PC-9 (cell line): ENCODE measurements at regions not wholly inside any gene's neighbourhood (a gene's known extent, or its start where the extent isn't known, plus 50 kb on each side); places are given as distances from the start of the nearest gene placed in this dataset.

Source experiments
- EZH2 ChIP-seq: fragments of 200-600 bp; sonication (generic); IDR thresholded peaks from 2 replicates; pipeline ENCODE4 v1.8.0; 2017; ENCODE audit warnings: antibody characterized with exemption, low read depth
- TF ChIP-seq, protein P1 (sequence below): fragments of 200-600 bp; sonication (generic); conservative IDR thresholded peaks from 2 replicates; pipeline ENCODE4 v1.6.1; 2017; ENCODE audit warnings: mixed run types, antibody characterized with exemption, mild to moderate bottlenecking, moderate library complexity

DNA sequence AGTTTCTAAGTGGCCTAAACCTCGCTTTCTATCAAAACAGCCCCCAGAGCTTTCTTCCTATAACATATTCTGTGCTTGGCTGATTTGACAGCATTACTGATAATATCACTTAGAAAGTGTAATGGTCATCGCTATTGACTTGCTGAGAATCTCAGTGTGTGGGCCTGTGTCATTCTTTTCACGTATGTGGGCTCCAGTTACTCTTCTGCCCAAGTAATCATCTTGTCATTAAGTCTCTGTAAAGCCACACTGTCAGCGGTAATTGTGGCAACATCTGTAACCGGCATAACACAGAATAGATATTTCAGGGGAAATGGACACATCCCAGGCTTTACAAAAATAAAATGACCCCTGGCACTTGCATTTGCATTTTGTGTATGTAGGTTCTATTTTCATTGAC lies 313.6 kb upstream of the LMCD1 start:
- TF ChIP-seq, protein P1, sequence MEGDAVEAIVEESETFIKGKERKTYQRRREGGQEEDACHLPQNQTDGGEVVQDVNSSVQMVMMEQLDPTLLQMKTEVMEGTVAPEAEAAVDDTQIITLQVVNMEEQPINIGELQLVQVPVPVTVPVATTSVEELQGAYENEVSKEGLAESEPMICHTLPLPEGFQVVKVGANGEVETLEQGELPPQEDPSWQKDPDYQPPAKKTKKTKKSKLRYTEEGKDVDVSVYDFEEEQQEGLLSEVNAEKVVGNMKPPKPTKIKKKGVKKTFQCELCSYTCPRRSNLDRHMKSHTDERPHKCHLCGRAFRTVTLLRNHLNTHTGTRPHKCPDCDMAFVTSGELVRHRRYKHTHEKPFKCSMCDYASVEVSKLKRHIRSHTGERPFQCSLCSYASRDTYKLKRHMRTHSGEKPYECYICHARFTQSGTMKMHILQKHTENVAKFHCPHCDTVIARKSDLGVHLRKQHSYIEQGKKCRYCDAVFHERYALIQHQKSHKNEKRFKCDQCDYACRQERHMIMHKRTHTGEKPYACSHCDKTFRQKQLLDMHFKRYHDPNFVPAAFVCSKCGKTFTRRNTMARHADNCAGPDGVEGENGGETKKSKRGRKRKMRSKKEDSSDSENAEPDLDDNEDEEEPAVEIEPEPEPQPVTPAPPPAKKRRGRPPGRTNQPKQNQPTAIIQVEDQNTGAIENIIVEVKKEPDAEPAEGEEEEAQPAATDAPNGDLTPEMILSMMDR: no peak
- TF ChIP-seq EZH2: no peak
